Psoas muscle (tissue), 7 donors: ENCODE measurements at regions not wholly inside any gene's neighbourhood (a gene's known extent, or its start where the extent isn't known, plus 50 kb on each side); places are given as distances from the start of the nearest gene placed in this dataset.

ENCODE experiments used
- ATAC-seq, 4 donors: fragments of 200-7000 bp; cut with Tn5 transposase; one replicate each; pipeline ENCODE4 v1.9.1; 2020; ENCODE audit warnings: moderate library complexity in 3 of 4, mild to moderate bottlenecking in 2 of 4
- DNase-seq, 2 donors: peaks; one replicate each; pipeline ENCODE4 v3.0.0-alpha.2; 2020
- H3K27ac ChIP-seq: fragments of 200-600 bp; one replicate; pipeline ENCODE4 v1.8.0; 2022
- H3K27me3 ChIP-seq, 3 donors: fragments of 200-600 bp in 1 of 3; one replicate each; pipeline versions ENCODE4 v1.6.1 to v1.8.0; 2013 to 2022; ENCODE audit warnings: low read length in 2 of 3, mild to moderate bottlenecking in 2 of 3, moderate library complexity in 1 of 3; ENCODE audit not compliant: insufficient read depth in 3 of 3
- H3K36me3 ChIP-seq, 2 donors: fragments of 200-600 bp in 1 of 2; one replicate each; pipeline versions ENCODE4 v1.6.1 to v1.8.0; 2013 to 2022; ENCODE audit warnings: low read depth in 1 of 2, mild to moderate bottlenecking in 1 of 2, moderate library complexity in 1 of 2; ENCODE audit not compliant: insufficient read depth in 1 of 2
- H3K4me1 ChIP-seq: fragments of 200-600 bp; one replicate; pipeline ENCODE4 v1.8.0; 2022
- H3K4me3 ChIP-seq: fragments of 200-600 bp; one replicate; pipeline ENCODE4 v1.8.0; 2022; ENCODE audit warnings: mild to moderate bottlenecking
- H3K9me3 ChIP-seq: fragments of 200-600 bp; one replicate; pipeline ENCODE4 v1.8.0; 2022
- WGBS, 3 donors: extraction: QIAGEN DNeasy Blood & Tissue Kit; methylation state at CpG; one replicate each; pipeline versions ENCODE4 v1.1.6 to v1.1.7; 2013; 5-methylcytosine and 5-hydroxymethylcytosine counted together
- intact Hi-C, 2 donors: fragments of 100-400 bp; cut with DNase I; formaldehyde crosslinking; loops; one replicate each; pipeline versions ENCODE4 v1.11.0 to v1.14.2; 2022
- TF ChIP-seq, protein P1 (sequence below): fragments of 200-600 bp; IDR thresholded peaks from one replicate; pipeline ENCODE4 v1.8.0; 2022; ENCODE audit warnings: antibody characterized with exemption
- donor health status: healthy with polysubstance abuse.
- donor health status: DM: no; HTN: no; CAD: no; lungs with moderate emphysema.
- donor health status: Bipolar disorder and iron deficiency.
- donor health status: healthy.
- donor health status: DM: yes; HTN: yes; CAD: no.
- donor health status: DM: no; HTN: no; CAD: no.
- donor health status: DM: yes; HTN: yes; CAD: no.

GRCh38 chr4:18082236-18082635, 60.7 kb upstream of the LCORL start:
- DNase-seq = no peak
- no peak overlapping the region for H3K4me3 ChIP-seq
- no peak for ATAC-seq
- intact Hi-C loops = no loop called here
- H3K4me1 ChIP-seq = no peaks in the 10 kb centered on the region
- H3K36me3 ChIP-seq = no peaks in the 10 kb centered on the region
- TF ChIP-seq, protein P1, sequence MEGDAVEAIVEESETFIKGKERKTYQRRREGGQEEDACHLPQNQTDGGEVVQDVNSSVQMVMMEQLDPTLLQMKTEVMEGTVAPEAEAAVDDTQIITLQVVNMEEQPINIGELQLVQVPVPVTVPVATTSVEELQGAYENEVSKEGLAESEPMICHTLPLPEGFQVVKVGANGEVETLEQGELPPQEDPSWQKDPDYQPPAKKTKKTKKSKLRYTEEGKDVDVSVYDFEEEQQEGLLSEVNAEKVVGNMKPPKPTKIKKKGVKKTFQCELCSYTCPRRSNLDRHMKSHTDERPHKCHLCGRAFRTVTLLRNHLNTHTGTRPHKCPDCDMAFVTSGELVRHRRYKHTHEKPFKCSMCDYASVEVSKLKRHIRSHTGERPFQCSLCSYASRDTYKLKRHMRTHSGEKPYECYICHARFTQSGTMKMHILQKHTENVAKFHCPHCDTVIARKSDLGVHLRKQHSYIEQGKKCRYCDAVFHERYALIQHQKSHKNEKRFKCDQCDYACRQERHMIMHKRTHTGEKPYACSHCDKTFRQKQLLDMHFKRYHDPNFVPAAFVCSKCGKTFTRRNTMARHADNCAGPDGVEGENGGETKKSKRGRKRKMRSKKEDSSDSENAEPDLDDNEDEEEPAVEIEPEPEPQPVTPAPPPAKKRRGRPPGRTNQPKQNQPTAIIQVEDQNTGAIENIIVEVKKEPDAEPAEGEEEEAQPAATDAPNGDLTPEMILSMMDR = no peak
- H3K27ac ChIP-seq = no peak overlapping the region
- H3K9me3 ChIP-seq = no peaks in the 10 kb centered on the region
- peaks cover 0 to 2% (median 0%) of the 10 kb centered on the region in 3 donors for H3K27me3 ChIP-seq

DNA sequence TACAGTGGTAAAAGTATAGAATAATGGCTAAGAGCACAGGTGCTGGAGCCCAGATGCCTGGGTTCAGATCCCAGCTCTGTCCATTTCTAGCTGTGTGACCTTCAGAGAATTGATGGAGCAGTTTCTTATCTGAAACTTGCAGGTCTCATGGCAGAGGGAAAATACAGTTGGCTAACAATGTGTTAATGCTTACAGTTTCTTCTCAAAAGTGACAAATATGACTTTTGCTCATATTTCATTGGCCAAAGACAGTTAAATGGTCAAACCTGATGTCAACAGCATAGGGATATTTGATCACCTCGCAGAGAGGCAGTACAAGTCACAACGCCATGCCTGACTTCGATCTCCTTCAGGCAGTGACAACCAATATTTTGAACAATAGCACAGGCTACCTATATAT, 60.2 kb upstream of the LCORL start:
- ATAC-seq = no peak
- H3K36me3 ChIP-seq = no peaks in the 10 kb centered on the region
- DNase-seq = no peak
- H3K4me3 ChIP-seq = no peak overlapping the region
- H3K9me3 ChIP-seq = no peaks in the 10 kb centered on the region
- 75 to 77% (median 75%) methylated on average over 3 of the region's 3 CpGs for WGBS, 3 donors
- H3K27ac ChIP-seq = no peak overlapping the region
- H3K4me1 ChIP-seq = no peaks in the 10 kb centered on the region
- TF ChIP-seq, protein P1 = no peak
- intact Hi-C loops = no loop called here
- H3K27me3 ChIP-seq = peaks cover 0 to 2% (median 0%) of the 10 kb centered on the region in 3 donors

- Histone ChIP-seq H3K36me3 (no peaks in the 10 kb centered on the region), H3K4me3 (no peak overlapping the region), H3K27ac (no peak overlapping the region), H3K9me3 (no peaks in the 10 kb centered on the region), H3K4me1 (no peaks in the 10 kb centered on the region), H3K27me3 (peaks cover 0 to 2% (median 0%) of the 10 kb centered on the region in 3 donors)
- ATAC-seq = no peak
- no peak for DNase-seq
- intact Hi-C loops = no loop called here
- WGBS, 3 donors = 34 to 45% (median 38%) methylated on average over 5 of the region's 5 CpGs
- TF ChIP-seq, protein P1 = no peak
These were observed 56.3 kb upstream of the LCORL start for GRCh38 chr4:18077808-18078207.

- intact Hi-C loops = no loop called here
- H3K36me3 ChIP-seq = no peaks in the 10 kb centered on the region
- no peaks in the 10 kb centered on the region for H3K9me3 ChIP-seq
- H3K27ac ChIP-seq = no peak overlapping the region
- DNase-seq (peak; percentile 12 to 53), ATAC-seq (peak in 1 of 4 donors; percentile 42)
- TF ChIP-seq, protein P1 = peak; percentile 35
- peaks cover 0 to 2% (median 0%) of the 10 kb centered on the region in 3 donors for H3K27me3 ChIP-seq
- 55 to 67% (median 64%) methylated on average over 8 of the region's 8 CpGs for WGBS, 3 donors
- H3K4me3 ChIP-seq = no peak overlapping the region
- no peaks in the 10 kb centered on the region for H3K4me1 ChIP-seq
These were observed 54.4 kb upstream of the LCORL start for GRCh38 chr4:18075823-18076433.

GRCh38 chr4:18071894-18072293, 50.3 kb upstream of the LCORL start:
- intact Hi-C loops = no loop called here
- no peak for DNase-seq
- no peak for ATAC-seq
- Histone ChIP-seq H3K36me3 (no peaks in the 10 kb centered on the region), H3K4me3 (no peak overlapping the region), H3K27me3 (no peaks in the 10 kb centered on the region), H3K27ac (no peak overlapping the region), H3K9me3 (no peaks in the 10 kb centered on the region), H3K4me1 (no peaks in the 10 kb centered on the region)
- TF ChIP-seq, protein P1 = no peak
